Brain microvascular endothelial cell (primary cell): ENCODE measurements at regions not wholly inside any gene's neighbourhood (a gene's known extent, or its start where the extent isn't known, plus 50 kb on each side); places are given as distances from the start of the nearest gene placed in this dataset.
"Not testable (repeated sequence)": the region's sequence is repeated elsewhere in the genome, so short reads cannot be mapped to it uniquely, and the experiment has no call there.

Experiments
- DNase-seq: peaks from one replicate; pipeline ENCODE4 v3.0.0-alpha.2; 2020
- H3K27ac ChIP-seq: fragments of 250-450 bp; sonication (Bioruptor Pico); 2 replicates; pipeline ENCODE4 v1.5.1; 2020; ENCODE audit warnings: mild to moderate bottlenecking, moderate library complexity
- H3K27me3 ChIP-seq: fragments of 250-450 bp; sonication (Bioruptor Pico); replicated peaks from 2 replicates; pipeline ENCODE4 v1.5.1; 2020; ENCODE audit warnings: mild to moderate bottlenecking
- H3K36me3 ChIP-seq: fragments of 250-450 bp; sonication (Bioruptor Pico); replicated peaks from 2 replicates; pipeline ENCODE4 v1.5.1; 2020; ENCODE audit warnings: mild to moderate bottlenecking
- H3K4me3 ChIP-seq: 2 replicates; pipeline ENCODE4 v1.5.1; 2011; ENCODE audit warnings: low read depth, mild to moderate bottlenecking, control low read depth, low read length, moderate library complexity
- CTCF ChIP-seq: IDR thresholded peaks from 2 replicates; pipeline ENCODE4 v1.5.1; 2011; ENCODE audit warnings: low read depth, mild to moderate bottlenecking, moderate library complexity, low read length, control low read depth, inconsistent platforms; ENCODE audit errors: missing control alignments
- in situ Hi-C: cut with HindIII; loops from 2 replicates; pipeline ENCODE4 v1.10.0; 2017; ENCODE audit warnings: low sequenced_read_pairs, low pct_ligation_motif_present

- no peaks in the 10 kb centered on the region for H3K36me3 ChIP-seq
Measured at GRCh38 chr10:36423821-36424248, 701.6 kb upstream of the ANKRD30A start.

GRCh38 chr10:36421992-36422391, 703.4 kb upstream of the ANKRD30A start:
- DNase-seq, result no peak
- Histone ChIP-seq H3K4me3 (no peak overlapping the region), H3K27ac (no peak overlapping the region), H3K36me3 (no peaks in the 10 kb centered on the region), H3K27me3 (no peaks in the 10 kb centered on the region)
- in situ Hi-C loops, result no loop called here
- TF ChIP-seq CTCF, result no peak

More at GRCh38 chr10:36423821-36424248, 701.6 kb upstream of the ANKRD30A start:
- Histone ChIP-seq H3K4me3 (no peak overlapping the region), H3K27me3 (no peaks in the 10 kb centered on the region), H3K27ac (no peak overlapping the region)
- DNase-seq, result no peak
- in situ Hi-C loops, result no loop called here
- no peak for TF ChIP-seq CTCF

- TF ChIP-seq CTCF, result no peak
- in situ Hi-C loops, result no loop called here
- no peak for DNase-seq
Measured at GRCh38 chr10:36416513-36416912, 708.9 kb upstream of the ANKRD30A start.

GRCh38 chr10:36412942-36413341, 712.5 kb upstream of the ANKRD30A start:
- Histone ChIP-seq H3K36me3 (no peaks in the 10 kb centered on the region), H3K27ac (no peak overlapping the region), H3K4me3 (no peak overlapping the region), H3K27me3 (no peaks in the 10 kb centered on the region)
- no peak for DNase-seq
- in situ Hi-C loops, result no loop called here
- no peak for TF ChIP-seq CTCF

More at GRCh38 chr10:36416513-36416912, 708.9 kb upstream of the ANKRD30A start:
- no peak overlapping the region for H3K4me3 ChIP-seq
- H3K27ac ChIP-seq, result no peak overlapping the region
- no peaks in the 10 kb centered on the region for H3K36me3 ChIP-seq
- no peaks in the 10 kb centered on the region for H3K27me3 ChIP-seq

GRCh38 chr10:36400238-36400637, 725.2 kb upstream of the ANKRD30A start:
- H3K4me3 ChIP-seq, in situ Hi-C loops: not testable (repeated sequence)

GRCh38 chr10:36393801-36394200, 731.6 kb upstream of the ANKRD30A start:
- no peaks in the 10 kb centered on the region for H3K36me3 ChIP-seq
- no peaks in the 10 kb centered on the region for H3K27me3 ChIP-seq
- no peak for DNase-seq
- in situ Hi-C loops, result no loop called here
- no peak overlapping the region for H3K27ac ChIP-seq
- TF ChIP-seq CTCF, result no peak
- no peak overlapping the region for H3K4me3 ChIP-seq

More at GRCh38 chr10:36400238-36400637, 725.2 kb upstream of the ANKRD30A start:
- H3K36me3 ChIP-seq, H3K27ac ChIP-seq, DNase-seq, H3K27me3 ChIP-seq: not testable (repeated sequence)
